Prostate gland (tissue), 2 donors: ENCODE measurements at regions not wholly inside any gene's neighbourhood (a gene's known extent, or its start where the extent isn't known, plus 50 kb on each side); places are given as distances from the start of the nearest gene placed in this dataset.

Source experiments
- DNase-seq: peaks from one replicate; pipeline ENCODE4 v3.0.0-alpha.2; 2019; ENCODE audit warnings: low spot score
- H3K27ac ChIP-seq, 2 donors: fragments of 200-600 bp; sonication (generic); 2 replicates each; pipeline ENCODE4 v1.5.1; 2017 to 2019
- H3K27me3 ChIP-seq: fragments of 200-600 bp; sonication (generic); replicated peaks from 2 replicates; pipeline ENCODE4 v1.5.1; 2019; ENCODE audit not compliant: insufficient read depth
- H3K36me3 ChIP-seq, 2 donors: fragments of 200-600 bp; sonication (generic); 1 replicate in 1 of 2; 2 replicates in 1 of 2; pipeline versions ENCODE4 v1.5.1 to v1.8.1; 2017 to 2019
- H3K4me1 ChIP-seq: fragments of 200-600 bp; sonication (generic); replicated peaks from 2 replicates; pipeline ENCODE4 v1.5.1; 2019
- H3K4me3 ChIP-seq, 2 donors: fragments of 200-600 bp; sonication (generic); 2 replicates each; pipeline ENCODE4 v1.5.1; 2017 to 2019
- H3K9me3 ChIP-seq: fragments of 200-600 bp; sonication (generic); 2 replicates; pipeline ENCODE4 v1.5.1; 2017
- CTCF ChIP-seq, 4 experiments: fragments of 200-600 bp in 2 of 4; fragments of 450-650 bp in 2 of 4; sonication (generic) in 2 of 4; IDR thresholded peaks; 1 replicate in 3 of 4; 2 replicates in 1 of 4; pipeline ENCODE4 v1.5.1; 2016 to 2019; ENCODE audit warnings: antibody characterized with exemption in 4 of 4, mild to moderate bottlenecking in 2 of 4, moderate library complexity in 2 of 4
- POLR2A ChIP-seq: fragments of 450-650 bp; IDR thresholded peaks from one replicate; pipeline ENCODE4 v1.6.1; 2016; ENCODE audit warnings: antibody characterized with exemption, mild to moderate bottlenecking
- POLR2AphosphoS5 ChIP-seq: sonication (generic); formaldehyde crosslinking; IDR thresholded peaks from one replicate; pipeline ENCODE4 v1.6.1; 2017; ENCODE audit warnings: antibody characterized with exemption
- WGBS: methylation state at CpG from one replicate; pipeline ENCODE4 v1.1.5; 2018; 5-methylcytosine and 5-hydroxymethylcytosine counted together
- intact Hi-C: fragments of 100-400 bp; cut with DNase I; formaldehyde crosslinking; loops from one replicate; pipeline ENCODE4 v1.14.2; 2022

GRCh38 chr18:61173554-61173953 lies 159.7 kb upstream of the CDH20 start:
- no peak overlapping the region for H3K27ac ChIP-seq
- TF ChIP-seq CTCF (IDR thresholded peaks at IDR 0.05) (no peak), POLR2A (no peak), POLR2AphosphoS5 (no peak)
- no peaks in the 10 kb centered on the region for H3K27me3 ChIP-seq
- H3K4me3 ChIP-seq: no peak overlapping the region
- WGBS: 68% methylated on average over 6 of the region's 6 CpGs
- no peaks in the 10 kb centered on the region for H3K9me3 ChIP-seq
- DNase-seq: no peak
- H3K36me3 ChIP-seq: no peaks in the 10 kb centered on the region
- H3K4me1 ChIP-seq: no peaks in the 10 kb centered on the region
- intact Hi-C loops: no loop called here

DNA sequence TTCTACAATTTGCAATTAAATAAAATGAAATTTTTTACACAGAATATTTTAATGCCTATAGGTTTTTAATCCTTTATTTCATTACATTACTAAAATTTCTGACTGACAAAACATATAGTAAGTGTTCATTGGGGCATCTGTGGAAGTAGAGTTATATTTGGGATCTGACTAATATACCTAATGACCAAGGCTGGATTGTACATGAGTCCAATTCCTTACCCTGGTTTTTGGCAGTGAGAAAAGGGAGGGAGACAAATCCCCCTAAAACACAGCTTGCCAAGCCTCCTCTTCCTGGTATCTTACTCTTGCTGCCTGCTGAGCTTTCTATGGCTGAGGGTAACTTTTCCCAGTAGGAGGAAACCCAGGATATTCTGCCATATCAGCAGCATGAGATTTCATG lies 149.4 kb upstream of the CDH20 start:
- no peak for DNase-seq
- intact Hi-C loops: no loop called here
- Histone ChIP-seq H3K27me3 (no peaks in the 10 kb centered on the region), H3K4me1 (no peaks in the 10 kb centered on the region), H3K36me3 (no peaks in the 10 kb centered on the region), H3K27ac (no peak overlapping the region), H3K9me3 (no peaks in the 10 kb centered on the region), H3K4me3 (no peak overlapping the region)
- TF ChIP-seq POLR2AphosphoS5 (no peak), CTCF (IDR thresholded peaks at IDR 0.05) (no peak), POLR2A (no peak)

DNA sequence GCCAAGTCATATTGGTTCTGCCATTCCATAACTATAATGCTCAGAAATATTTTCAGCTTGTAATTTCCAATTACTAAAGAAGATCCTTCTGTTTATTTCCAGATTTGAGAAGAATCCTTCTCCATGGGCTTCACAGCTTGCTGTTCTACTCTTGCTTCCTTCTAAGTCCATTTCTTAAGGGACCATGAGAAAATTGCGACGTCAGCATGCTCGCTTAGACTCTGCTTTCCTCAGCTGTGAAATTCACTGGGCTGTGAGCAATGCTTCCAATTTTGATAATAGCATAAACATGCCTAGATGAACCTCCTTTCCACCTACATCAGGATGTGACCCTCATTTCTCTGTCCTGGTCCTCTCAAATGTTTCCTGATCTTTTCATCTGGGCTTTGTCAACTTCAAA lies 145.3 kb upstream of the CDH20 start:
- Histone ChIP-seq H3K4me1 (no peaks in the 10 kb centered on the region), H3K27me3 (no peaks in the 10 kb centered on the region), H3K36me3 (no peaks in the 10 kb centered on the region), H3K4me3 (no peak overlapping the region), H3K9me3 (no peaks in the 10 kb centered on the region), H3K27ac (no peak overlapping the region)
- WGBS: 95% methylated on average over 3 of the region's 3 CpGs
- no peak for DNase-seq
- intact Hi-C loops: no loop called here
- TF ChIP-seq POLR2A (no peak), POLR2AphosphoS5 (no peak), CTCF (IDR thresholded peaks at IDR 0.05) (no peak)

GRCh38 chr18:61189376-61189775 lies 143.9 kb upstream of the CDH20 start:
- Histone ChIP-seq H3K4me1 (no peaks in the 10 kb centered on the region), H3K36me3 (no peaks in the 10 kb centered on the region), H3K4me3 (no peak overlapping the region), H3K9me3 (no peaks in the 10 kb centered on the region), H3K27ac (no peak overlapping the region), H3K27me3 (no peaks in the 10 kb centered on the region)
- 86% methylated on average over 3 of the region's 3 CpGs for WGBS
- intact Hi-C loops: no loop called here
- no peak for DNase-seq
- TF ChIP-seq POLR2A: no peak
- no peak for TF ChIP-seq POLR2AphosphoS5
- no peak for TF ChIP-seq CTCF (IDR thresholded peaks at IDR 0.05)

DNA sequence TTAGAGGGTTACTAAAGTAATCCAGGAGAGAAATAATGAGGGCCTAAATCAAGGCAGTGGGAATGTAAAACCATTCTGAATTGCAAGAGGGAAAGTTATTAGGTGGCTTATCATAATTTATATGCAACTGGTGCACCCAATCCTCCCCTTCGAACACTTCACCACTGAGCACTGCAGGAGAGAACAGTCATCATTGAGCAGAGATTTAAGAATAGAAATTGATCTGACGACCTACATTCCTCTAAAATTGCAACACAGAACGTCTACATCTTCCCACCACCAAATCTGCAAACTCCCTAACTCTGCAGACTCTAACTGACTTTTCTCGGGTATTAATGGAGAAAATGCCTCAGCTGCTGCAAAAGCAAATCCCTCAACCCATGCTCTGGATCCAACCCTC lies 138.5 kb upstream of the CDH20 start:
- 84% methylated on average over 4 of the region's 4 CpGs for WGBS
- DNase-seq: no peak

More for the DNA sequence above, 138.5 kb upstream of the CDH20 start:
- Histone ChIP-seq H3K27me3 (no peaks in the 10 kb centered on the region), H3K9me3 (no peaks in the 10 kb centered on the region), H3K27ac (no peak overlapping the region), H3K4me3 (no peak overlapping the region), H3K36me3 (no peaks in the 10 kb centered on the region), H3K4me1 (no peaks in the 10 kb centered on the region)
- no peak for TF ChIP-seq POLR2AphosphoS5
- intact Hi-C loops: no loop called here
